ENCODE measurements at regions not wholly inside any gene's neighbourhood (a gene's known extent, or its start where the extent isn't known, plus 50 kb on each side); places are given as distances from the start of the nearest gene placed in this dataset.

GRCh38 chr6:51429017-51429712 lies 610.5 kb downstream of the TFAP2B start:
- H3K4me3 ChIP-seq (ENCODE audit: low read depth, low read length) = no peak overlapping the region
- H4K91ac ChIP-seq (ENCODE audit: low read depth, low read length) = no peak overlapping the region
- no peak overlapping the region for H4K12ac ChIP-seq (ENCODE audit: low read depth, low read length)
- H2AK5ac ChIP-seq (ENCODE audit: low read length) = no peak overlapping the region
- H3K27ac ChIP-seq (ENCODE audit: low read depth, low read length) = no peak overlapping the region
- no peak for DNase-seq
- H3K4me1 ChIP-seq (ENCODE audit: control insufficient read depth in 1 of 2, insufficient read depth in 2 of 2, low read length in 2 of 2) = no peaks in the 10 kb centered on the region
- no peak overlapping the region for H3K9ac ChIP-seq (ENCODE audit: low read length)
- no peak overlapping the region for H2BK120ac ChIP-seq (ENCODE audit: insufficient read depth, low read length, poor library complexity)
- H3K27me3 ChIP-seq (ENCODE audit: insufficient read depth, low read length) = no peaks in the 10 kb centered on the region
- no peak overlapping the region for H4K8ac ChIP-seq (ENCODE audit: low read depth, low read length)
- H3K79me1 ChIP-seq (ENCODE audit: low read length) = no peaks in the 10 kb centered on the region
- no peak overlapping the region for H2BK12ac ChIP-seq (ENCODE audit: low read length)
- H3K4ac ChIP-seq (ENCODE audit: low read depth, low read length) = no peak overlapping the region
- no CpG with 5 or more reads among the region's 7 CpGs for WGBS (ENCODE audit: extremely low coverage, insufficient coverage, insufficient read length)
- no peak overlapping the region for H2AFZ ChIP-seq (ENCODE audit: insufficient read depth, low read length, poor library complexity)
- H3K4me2 ChIP-seq (ENCODE audit: low read length) = no peak overlapping the region
- H3K9me3 ChIP-seq (ENCODE audit: insufficient read depth, low read depth, low read length) = no peaks in the 10 kb centered on the region
- no peak overlapping the region for H3K14ac ChIP-seq (ENCODE audit: low read length)
- H2BK5ac ChIP-seq (ENCODE audit: low read depth, low read length, poor library complexity) = no peak overlapping the region
- H3K79me2 ChIP-seq (ENCODE audit: control insufficient read depth, insufficient read depth, low read length, poor library complexity) = no peaks in the 10 kb centered on the region
- H3K36me3 ChIP-seq (ENCODE audit: control insufficient read depth in 1 of 2, insufficient read depth in 2 of 2, low read length in 2 of 2) = no peaks in the 10 kb centered on the region
- H3K23ac ChIP-seq (ENCODE audit: low read length) = no peak overlapping the region
- no peak overlapping the region for H3K18ac ChIP-seq (ENCODE audit: low read length)

GRCh38 chr6:51430589-51430988 lies 611.9 kb downstream of the TFAP2B start:
- Histone ChIP-seq H3K79me1 (ENCODE audit: low read length) (no peaks in the 10 kb centered on the region), H2BK5ac (ENCODE audit: low read depth, low read length, poor library complexity) (no peak overlapping the region), H3K23ac (ENCODE audit: low read length) (no peak overlapping the region), H2AK5ac (ENCODE audit: low read length) (no peak overlapping the region), H3K36me3 (ENCODE audit: control insufficient read depth in 1 of 2, insufficient read depth in 2 of 2, low read length in 2 of 2) (no peaks in the 10 kb centered on the region), H3K27me3 (ENCODE audit: insufficient read depth, low read length) (no peaks in the 10 kb centered on the region), H2AFZ (ENCODE audit: insufficient read depth, low read length, poor library complexity) (no peak overlapping the region), H3K4ac (ENCODE audit: low read depth, low read length) (no peak overlapping the region), H3K9ac (ENCODE audit: low read length) (no peak overlapping the region), H3K79me2 (ENCODE audit: control insufficient read depth, insufficient read depth, low read length, poor library complexity) (no peaks in the 10 kb centered on the region), H4K8ac (ENCODE audit: low read depth, low read length) (no peak overlapping the region), H3K14ac (ENCODE audit: low read length) (no peak overlapping the region), H2BK12ac (ENCODE audit: low read length) (no peak overlapping the region), H3K4me1 (ENCODE audit: control insufficient read depth in 1 of 2, insufficient read depth in 2 of 2, low read length in 2 of 2) (no peaks in the 10 kb centered on the region), H3K4me2 (ENCODE audit: low read length) (no peak overlapping the region), H3K18ac (ENCODE audit: low read length) (no peak overlapping the region), H4K12ac (ENCODE audit: low read depth, low read length) (no peak overlapping the region), H2BK120ac (ENCODE audit: insufficient read depth, low read length, poor library complexity) (no peak overlapping the region), H3K27ac (ENCODE audit: low read depth, low read length) (no peak overlapping the region), H4K91ac (ENCODE audit: low read depth, low read length) (no peak overlapping the region), H3K9me3 (ENCODE audit: insufficient read depth, low read depth, low read length) (no peaks in the 10 kb centered on the region), H3K4me3 (ENCODE audit: low read depth, low read length) (no peak overlapping the region)
- DNase-seq = no peak
- WGBS (ENCODE audit: extremely low coverage, insufficient coverage, insufficient read length) = no CpG with 5 or more reads among the region's 2 CpGs

GRCh38 chr6:51432481-51432880 lies 613.8 kb downstream of the TFAP2B start:
- H3K9ac ChIP-seq (ENCODE audit: low read length) = no peak overlapping the region
- H2BK12ac ChIP-seq (ENCODE audit: low read length) = no peak overlapping the region
- H3K4ac ChIP-seq (ENCODE audit: low read depth, low read length) = no peak overlapping the region
- H4K91ac ChIP-seq (ENCODE audit: low read depth, low read length) = no peak overlapping the region
- no peak overlapping the region for H4K8ac ChIP-seq (ENCODE audit: low read depth, low read length)
- H2BK120ac ChIP-seq (ENCODE audit: insufficient read depth, low read length, poor library complexity) = no peak overlapping the region
- DNase-seq = no peak
- H3K79me2 ChIP-seq (ENCODE audit: control insufficient read depth, insufficient read depth, low read length, poor library complexity) = no peaks in the 10 kb centered on the region
- no peak overlapping the region for H2AFZ ChIP-seq (ENCODE audit: insufficient read depth, low read length, poor library complexity)
- H3K27me3 ChIP-seq (ENCODE audit: insufficient read depth, low read length) = no peaks in the 10 kb centered on the region
- no peak overlapping the region for H3K23ac ChIP-seq (ENCODE audit: low read length)
- no peak overlapping the region for H3K27ac ChIP-seq (ENCODE audit: low read depth, low read length)
- no peaks in the 10 kb centered on the region for H3K36me3 ChIP-seq (ENCODE audit: control insufficient read depth in 1 of 2, insufficient read depth in 2 of 2, low read length in 2 of 2)
- no peak overlapping the region for H3K4me2 ChIP-seq (ENCODE audit: low read length)
- no peaks in the 10 kb centered on the region for H3K9me3 ChIP-seq (ENCODE audit: insufficient read depth, low read depth, low read length)
- no peak overlapping the region for H3K4me3 ChIP-seq (ENCODE audit: low read depth, low read length)
- H4K12ac ChIP-seq (ENCODE audit: low read depth, low read length) = no peak overlapping the region
- H3K14ac ChIP-seq (ENCODE audit: low read length) = no peak overlapping the region
- no peak overlapping the region for H3K18ac ChIP-seq (ENCODE audit: low read length)
- no peaks in the 10 kb centered on the region for H3K4me1 ChIP-seq (ENCODE audit: control insufficient read depth in 1 of 2, insufficient read depth in 2 of 2, low read length in 2 of 2)
- no peaks in the 10 kb centered on the region for H3K79me1 ChIP-seq (ENCODE audit: low read length)
- no CpG with 5 or more reads among the region's 3 CpGs for WGBS (ENCODE audit: extremely low coverage, insufficient coverage, insufficient read length)
- no peak overlapping the region for H2BK5ac ChIP-seq (ENCODE audit: low read depth, low read length, poor library complexity)
- no peak overlapping the region for H2AK5ac ChIP-seq (ENCODE audit: low read length)

GRCh38 chr6:51450248-51450957 lies 631.7 kb downstream of the TFAP2B start:
- Histone ChIP-seq H3K79me2 (ENCODE audit: control insufficient read depth, insufficient read depth, low read length, poor library complexity) (no peaks in the 10 kb centered on the region), H2AFZ (ENCODE audit: insufficient read depth, low read length, poor library complexity) (no peak overlapping the region), H2BK5ac (ENCODE audit: low read depth, low read length, poor library complexity) (no peak overlapping the region), H3K36me3 (ENCODE audit: control insufficient read depth in 1 of 2, insufficient read depth in 2 of 2, low read length in 2 of 2) (no peaks in the 10 kb centered on the region), H3K4ac (ENCODE audit: low read depth, low read length) (no peak overlapping the region), H4K8ac (ENCODE audit: low read depth, low read length) (no peak overlapping the region), H3K4me1 (ENCODE audit: control insufficient read depth in 1 of 2, insufficient read depth in 2 of 2, low read length in 2 of 2) (peaks cover 2 to 3% of the 10 kb centered on the region in 2 experiments), H3K27ac (ENCODE audit: low read depth, low read length) (no peak overlapping the region), H3K9me3 (ENCODE audit: insufficient read depth, low read depth, low read length) (no peaks in the 10 kb centered on the region), H3K4me3 (ENCODE audit: low read depth, low read length) (no peak overlapping the region), H2BK12ac (ENCODE audit: low read length) (no peak overlapping the region), H3K27me3 (ENCODE audit: insufficient read depth, low read length) (no peaks in the 10 kb centered on the region), H3K79me1 (ENCODE audit: low read length) (no peaks in the 10 kb centered on the region), H3K23ac (ENCODE audit: low read length) (no peak overlapping the region), H3K4me2 (ENCODE audit: low read length) (no peak overlapping the region), H3K9ac (ENCODE audit: low read length) (no peak overlapping the region), H2BK120ac (ENCODE audit: insufficient read depth, low read length, poor library complexity) (no peak overlapping the region), H4K91ac (ENCODE audit: low read depth, low read length) (no peak overlapping the region), H4K12ac (ENCODE audit: low read depth, low read length) (no peak overlapping the region), H3K18ac (ENCODE audit: low read length) (no peak overlapping the region), H3K14ac (ENCODE audit: low read length) (no peak overlapping the region), H2AK5ac (ENCODE audit: low read length) (no peak overlapping the region)
- no CpG with 5 or more reads among the region's 3 CpGs for WGBS (ENCODE audit: extremely low coverage, insufficient coverage, insufficient read length)
- no peak for DNase-seq

Data from trophoblast cell (in vitro differentiated cells and primary cell).